GM12878 (cell line): ENCODE measurements at regions not wholly inside any gene's neighbourhood (a gene's known extent, or its start where the extent isn't known, plus 50 kb on each side); places are given as distances from the start of the nearest gene placed in this dataset.

Experiments used
- EP300 ChIP-seq, 2 experiments: fragments of 150-350 bp in 1 of 2; IDR thresholded peaks; 2 replicates each; pipeline ENCODE4 v1.6.1; 2011 to 2012; ENCODE audit warnings: low read depth in 2 of 2, low read length in 2 of 2, borderline replicate concordance in 1 of 2, improper control_type of control experiment in 1 of 2, inconsistent platforms in 1 of 2; ENCODE audit not compliant: control insufficient read depth in 1 of 2
- ESRRA ChIP-seq: IDR thresholded peaks from 2 replicates; pipeline ENCODE4 v1.6.1; 2012; ENCODE audit warnings: mild to moderate bottlenecking, low read length, improper control_type of control experiment
- FOS ChIP-seq: IDR thresholded peaks from 3 replicates; pipeline ENCODE4 v1.6.1; 2011; ENCODE audit warnings: borderline replicate concordance; ENCODE audit not compliant: insufficient read length; ENCODE audit errors: extremely low read depth
- LARP7 ChIP-seq: fragments of 450-650 bp; IDR thresholded peaks from 2 replicates; pipeline ENCODE4 v1.6.1; 2017; ENCODE audit warnings: mild to moderate bottlenecking
- MAX ChIP-seq: IDR thresholded peaks from 2 replicates; pipeline ENCODE4 v1.6.1; 2012; ENCODE audit warnings: low read depth, low read length, improper control_type of control experiment
- PML ChIP-seq: IDR thresholded peaks from 2 replicates; pipeline ENCODE4 v1.6.1; 2012; ENCODE audit warnings: low read length, inconsistent platforms
- REST ChIP-seq: IDR thresholded peaks from 2 replicates; pipeline ENCODE4 v1.6.1; 2012; ENCODE audit warnings: mild to moderate bottlenecking, low read depth, low read length
- TF ChIP-seq, protein P1 (sequence below), 3 experiments: IDR thresholded peaks in 2 of 3; conservative IDR thresholded peaks in 1 of 3; 2 replicates each; pipeline ENCODE4 v1.5.1; 2011; ENCODE audit warnings: low read depth in 3 of 3, low read length in 3 of 3, mild to moderate bottlenecking in 3 of 3, control low read depth in 2 of 3, moderate library complexity in 2 of 3, inconsistent platforms in 1 of 3, mixed read lengths in 1 of 3; ENCODE audit not compliant: control insufficient read depth in 2 of 3, insufficient read depth in 1 of 3; ENCODE audit errors: extremely low read depth in 1 of 3

GRCh38 chr10:123449234-123449962 is 216.8 kb upstream of the GPR26 start:
- TF ChIP-seq FOS: no peak
- no peak for TF ChIP-seq REST
- TF ChIP-seq EP300 (IDR thresholded peaks at IDR 0.05; ENCODE audit: borderline replicate concordance in 1 of 2, control insufficient read depth in 1 of 2, low read depth in 2 of 2, low read length in 2 of 2): no peak
- TF ChIP-seq, protein P1, sequence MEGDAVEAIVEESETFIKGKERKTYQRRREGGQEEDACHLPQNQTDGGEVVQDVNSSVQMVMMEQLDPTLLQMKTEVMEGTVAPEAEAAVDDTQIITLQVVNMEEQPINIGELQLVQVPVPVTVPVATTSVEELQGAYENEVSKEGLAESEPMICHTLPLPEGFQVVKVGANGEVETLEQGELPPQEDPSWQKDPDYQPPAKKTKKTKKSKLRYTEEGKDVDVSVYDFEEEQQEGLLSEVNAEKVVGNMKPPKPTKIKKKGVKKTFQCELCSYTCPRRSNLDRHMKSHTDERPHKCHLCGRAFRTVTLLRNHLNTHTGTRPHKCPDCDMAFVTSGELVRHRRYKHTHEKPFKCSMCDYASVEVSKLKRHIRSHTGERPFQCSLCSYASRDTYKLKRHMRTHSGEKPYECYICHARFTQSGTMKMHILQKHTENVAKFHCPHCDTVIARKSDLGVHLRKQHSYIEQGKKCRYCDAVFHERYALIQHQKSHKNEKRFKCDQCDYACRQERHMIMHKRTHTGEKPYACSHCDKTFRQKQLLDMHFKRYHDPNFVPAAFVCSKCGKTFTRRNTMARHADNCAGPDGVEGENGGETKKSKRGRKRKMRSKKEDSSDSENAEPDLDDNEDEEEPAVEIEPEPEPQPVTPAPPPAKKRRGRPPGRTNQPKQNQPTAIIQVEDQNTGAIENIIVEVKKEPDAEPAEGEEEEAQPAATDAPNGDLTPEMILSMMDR (IDR thresholded peaks at IDR 0.05 in 2 of 3, conservative IDR thresholded peaks at IDR 0.05 in 1 of 3; ENCODE audit: control insufficient read depth in 2 of 3, extremely low read depth in 1 of 3, insufficient read depth in 1 of 3, low read depth in 3 of 3, low read length in 3 of 3): no peak
- TF ChIP-seq PML: no peak
- no peak for TF ChIP-seq MAX
- TF ChIP-seq ESRRA: no peak
- no peak for TF ChIP-seq LARP7
